ENCODE measurements at regions not wholly inside any gene's neighbourhood (a gene's known extent, or its start where the extent isn't known, plus 50 kb on each side); places are given as distances from the start of the nearest gene placed in this dataset.

GRCh38 chr13:44273216-44273615 lies 100.4 kb upstream of the SERP2 start:
- TF ChIP-seq CTCF (IDR thresholded peaks at IDR 0.05 in 4 of 5, conservative IDR thresholded peaks at IDR 0.05 in 1 of 5) (no peak), POLR2A (IDR thresholded peaks at IDR 0.05) (no peak)
- Histone ChIP-seq H3K4me3 (no peak overlapping the region), H3K27ac (peak overlapping the region; percentile 70 to 97 (median 93)), H3K4me1 (peaks cover 44 to 56% of the 10 kb centered on the region in 2 donors), H3K9me3 (no peaks in the 10 kb centered on the region), H3K27me3 (no peaks in the 10 kb centered on the region), H3K36me3 (no peaks in the 10 kb centered on the region)
- intact Hi-C loops (cut with DNase I; ENCODE audit: low total_unique reads) (loop anchor here (2.0 kb wide), 1 partner anchor 24 kb away; no protein-coding TSS in a partner anchor), in situ Hi-C loops (cut with MboI; ENCODE audit: low sequenced_read_pairs in 4 of 4) (no loop called here)
- DNase-seq, result no peak
- ATAC-seq, result no peak

GRCh38 chr13:44273991-44274770 lies 99.4 kb upstream of the SERP2 start:
- Histone ChIP-seq H3K9me3 (no peaks in the 10 kb centered on the region), H3K27ac (peak overlapping the region; percentile 70 to 97 (median 93)), H3K27me3 (no peaks in the 10 kb centered on the region), H3K4me1 (peaks cover 44 to 63% of the 10 kb centered on the region in 2 donors), H3K4me3 (peak overlapping the region in 2 of 4 donors; percentile 13 to 14), H3K36me3 (no peaks in the 10 kb centered on the region)
- intact Hi-C loops (cut with DNase I; ENCODE audit: low total_unique reads) (loop anchor here (2.0 kb wide), 1 partner anchor 23 kb away; no protein-coding TSS in a partner anchor), in situ Hi-C loops (cut with MboI; ENCODE audit: low sequenced_read_pairs in 4 of 4) (no loop called here)
- DNase-seq (no peak), ATAC-seq (peak in 1 of 2 donors; percentile 39)
- no peak for TF ChIP-seq POLR2A (IDR thresholded peaks at IDR 0.05)
- TF ChIP-seq CTCF (IDR thresholded peaks at IDR 0.05 in 4 of 5, conservative IDR thresholded peaks at IDR 0.05 in 1 of 5), result no peak

GRCh38 chr13:44274771-44275205 lies 98.8 kb upstream of the SERP2 start:
- no peaks in the 10 kb centered on the region for H3K36me3 ChIP-seq
- no peak for TF ChIP-seq CTCF (IDR thresholded peaks at IDR 0.05 in 4 of 5, conservative IDR thresholded peaks at IDR 0.05 in 1 of 5)
- no peak for TF ChIP-seq POLR2A (IDR thresholded peaks at IDR 0.05)
- DNase-seq, result no peak
- H3K4me1 ChIP-seq, result peaks cover 44 to 58% of the 10 kb centered on the region in 2 donors
- in situ Hi-C loops (cut with MboI; ENCODE audit: low sequenced_read_pairs in 4 of 4) (no loop called here), intact Hi-C loops (cut with DNase I; ENCODE audit: low total_unique reads) (no loop called here)
- no peak for ATAC-seq
- H3K9me3 ChIP-seq, result no peaks in the 10 kb centered on the region
- peak overlapping the region in 2 of 4 donors; percentile 13 to 14 for H3K4me3 ChIP-seq
- H3K27ac ChIP-seq, result peak overlapping the region; percentile 70 to 97 (median 93)
- no peaks in the 10 kb centered on the region for H3K27me3 ChIP-seq

GRCh38 chr13:44275381-44275780 lies 98.2 kb upstream of the SERP2 start:
- DNase-seq (no peak), ATAC-seq (no peak)
- in situ Hi-C loops (cut with MboI; ENCODE audit: low sequenced_read_pairs in 4 of 4), result no loop called here
- no peak for TF ChIP-seq POLR2A (IDR thresholded peaks at IDR 0.05)
- TF ChIP-seq CTCF (IDR thresholded peaks at IDR 0.05 in 4 of 5, conservative IDR thresholded peaks at IDR 0.05 in 1 of 5), result no peak
- peak overlapping the region; percentile 70 to 97 (median 93) for H3K27ac ChIP-seq
- peaks cover 40 to 52% of the 10 kb centered on the region in 2 donors for H3K4me1 ChIP-seq
- H3K9me3 ChIP-seq, result no peaks in the 10 kb centered on the region
- no peak overlapping the region for H3K4me3 ChIP-seq
- no peaks in the 10 kb centered on the region for H3K36me3 ChIP-seq
- intact Hi-C loops (cut with DNase I; ENCODE audit: low total_unique reads), result no loop called here
- no peaks in the 10 kb centered on the region for H3K27me3 ChIP-seq
